Activated T-cell treated with anti-CD3 and anti-CD28 coated beads, Interleukin-2, amount 50 U/mL, for 48 hours (primary cell): ENCODE measurements at regions not wholly inside any gene's neighbourhood (a gene's known extent, or its start where the extent isn't known, plus 50 kb on each side); places are given as distances from the start of the nearest gene placed in this dataset.
"Not testable (repeated sequence)": the region's sequence is repeated elsewhere in the genome, so short reads cannot be mapped to it uniquely, and the experiment has no call there.

Experiments used
- DNase-seq, 2 experiments: peaks; one replicate each; pipeline ENCODE4 v3.0.0-alpha.2; 2020

- no peak for DNase-seq
Measured at GRCh38 chr15:35697549-35698299, 151.8 kb upstream of the DPH6 start.

GRCh38 chr15:35698331-35698730 lies 152.4 kb upstream of the DPH6 start:
- DNase-seq: no peak

GRCh38 chr15:35698966-35699575 lies 153.1 kb upstream of the DPH6 start:
- DNase-seq: no peak

- not testable (repeated sequence) for DNase-seq
Measured at GRCh38 chr15:35700091-35700593, 154.2 kb upstream of the DPH6 start.

- DNase-seq: no peak
Measured at GRCh38 chr15:35701402-35702046, 155.6 kb upstream of the DPH6 start.

- no peak for DNase-seq
Measured at GRCh38 chr15:35702946-35703495, 157.1 kb upstream of the DPH6 start.

- DNase-seq: no peak
Measured at GRCh38 chr15:35705030-35705883, 159.3 kb upstream of the DPH6 start.

GRCh38 chr15:35705884-35706585 lies 160.1 kb upstream of the DPH6 start:
- DNase-seq: no peak

- no peak for DNase-seq
Measured at GRCh38 chr15:35712956-35713355, 167.0 kb upstream of the DPH6 start.

- no peak for DNase-seq
Measured at GRCh38 chr15:35713733-35714132, 167.8 kb upstream of the DPH6 start.

- DNase-seq: no peak
Measured at GRCh38 chr15:35717721-35718120, 171.8 kb upstream of the DPH6 start.

- no peak for DNase-seq
Measured at GRCh38 chr15:35720019-35720418, 174.1 kb upstream of the DPH6 start.

GRCh38 chr15:35720984-35721383 lies 175.0 kb upstream of the DPH6 start:
- no peak for DNase-seq

- no peak for DNase-seq
Measured at GRCh38 chr15:35721751-35722150, 175.8 kb upstream of the DPH6 start.

GRCh38 chr15:35722501-35722900 lies 176.5 kb upstream of the DPH6 start:
- DNase-seq: no peak

- DNase-seq: no peak
Measured at GRCh38 chr15:35723120-35723847, 177.3 kb upstream of the DPH6 start.

GRCh38 chr15:35723852-35724251 lies 177.9 kb upstream of the DPH6 start:
- no peak for DNase-seq

- DNase-seq: no peak
Measured at GRCh38 chr15:35724626-35725025, 178.7 kb upstream of the DPH6 start.

- DNase-seq: no peak
Measured at GRCh38 chr15:35725353-35725752, 179.4 kb upstream of the DPH6 start.

GRCh38 chr15:35727627-35728026 lies 181.7 kb upstream of the DPH6 start:
- no peak for DNase-seq

GRCh38 chr15:35728219-35728940 lies 182.4 kb upstream of the DPH6 start:
- no peak for DNase-seq
